H1 (cell line): ENCODE measurements at regions not wholly inside any gene's neighbourhood (a gene's known extent, or its start where the extent isn't known, plus 50 kb on each side); places are given as distances from the start of the nearest gene placed in this dataset.

ENCODE experiments used
- CTCF ChIA-PET: fragments of 300-600 bp; sonication (Branson Sonifier 250); formaldehyde crosslinking; loops from one replicate; lab custom pipeline; 2021; ENCODE audit not compliant: partially characterized antibody; lab: Charles Lee
- POLR2A ChIA-PET: fragments of 300-600 bp; sonication (Branson Sonifier 250); formaldehyde crosslinking; loops from one replicate; lab custom pipeline; 2021; ENCODE audit warnings: inconsistent platforms; ENCODE audit not compliant: partially characterized antibody; lab: Charles Lee
- DNase-seq, 2 experiments: peaks; one replicate each; pipeline versions ENCODE4 v3.0.0 to v3.0.0-alpha.2; 2010 to 2022; ENCODE audit warnings: low spot score in 2 of 2, low read depth in 1 of 2, mixed read lengths in 1 of 2
- FAIRE-seq: peaks from 2 replicates; lab custom pipeline; 2011; peaks lifted over from hg19 to GRCh38; lab: Jason Lieb, UNC
- H2AFZ ChIP-seq: 2 replicates; pipeline ENCODE4 v1.8.1; 2012; ENCODE audit warnings: low read length, inconsistent platforms
- H2AK5ac ChIP-seq: 2 replicates; pipeline ENCODE4 v1.6.1; 2013; ENCODE audit warnings: low read depth, low read length
- H2BK120ac ChIP-seq: replicated peaks from 2 replicates; pipeline ENCODE3; 2013; ENCODE audit warnings: low read depth, low read length, inconsistent platforms
- H2BK12ac ChIP-seq: 2 replicates; pipeline ENCODE4 v1.6.1; 2013; ENCODE audit warnings: low read depth, low read length
- H2BK15ac ChIP-seq: 2 replicates; pipeline ENCODE4 v1.6.1; 2013; ENCODE audit warnings: low read length
- H2BK20ac ChIP-seq: 2 replicates; pipeline ENCODE4 v1.6.1; 2013; ENCODE audit warnings: low read length
- H2BK5ac ChIP-seq: 2 replicates; pipeline ENCODE4 v1.6.1; 2013; ENCODE audit warnings: low read depth, low read length
- H3K14ac ChIP-seq: 2 replicates; pipeline ENCODE4 v1.6.1; 2013; ENCODE audit warnings: inconsistent platforms; ENCODE audit not compliant: insufficient read length
- H3K18ac ChIP-seq: 2 replicates; pipeline ENCODE4 v1.6.1; 2013; ENCODE audit warnings: low read length; ENCODE audit errors: extremely low read depth
- H3K23ac ChIP-seq: 2 replicates; pipeline ENCODE4 v1.6.1; 2013; ENCODE audit warnings: inconsistent platforms; ENCODE audit not compliant: insufficient read length
- H3K23me2 ChIP-seq: 2 replicates; pipeline ENCODE4 v1.6.1; 2013; ENCODE audit warnings: low read depth, low read length
- H3K27ac ChIP-seq: 2 replicates; pipeline ENCODE4 v1.6.1; 2011; ENCODE audit warnings: low read depth, low read length, inconsistent platforms
- H3K27me3 ChIP-seq, 4 experiments: replicated peaks in 1 of 4; 1 replicate in 1 of 4; 2 replicates in 3 of 4; pipeline versions ENCODE4 v1.6.1 to v1.8.1; 2011 to 2013; ENCODE audit warnings: low read length in 3 of 4, mild to moderate bottlenecking in 3 of 4, inconsistent platforms in 2 of 4, mixed read lengths in 2 of 4, moderate library complexity in 1 of 4; ENCODE audit not compliant: control insufficient read depth in 3 of 4, insufficient read depth in 3 of 4; ENCODE audit errors: extremely low read depth in 1 of 4
- H3K36me3 ChIP-seq, 4 experiments: 2 replicates each; pipeline versions ENCODE4 v1.6.1 to v1.8.1; 2011 to 2013; ENCODE audit warnings: mild to moderate bottlenecking in 4 of 4, low read length in 3 of 4, moderate library complexity in 2 of 4, control low read depth in 1 of 4, inconsistent platforms in 1 of 4; ENCODE audit not compliant: insufficient read depth in 4 of 4, control insufficient read depth in 2 of 4
- H3K4ac ChIP-seq: replicated peaks from 2 replicates; pipeline ENCODE3; 2013; ENCODE audit warnings: low read length, low read depth, mixed read lengths, inconsistent platforms; ENCODE audit not compliant: insufficient read length
- H3K4me1 ChIP-seq, 4 experiments: replicated peaks in 1 of 4; 1 replicate in 1 of 4; 2 replicates in 3 of 4; pipeline versions ENCODE4 v1.6.1 to v1.8.1; 2011 to 2013; ENCODE audit warnings: low read length in 3 of 4, inconsistent platforms in 2 of 4, mixed read lengths in 1 of 4; ENCODE audit not compliant: insufficient read depth in 4 of 4, control insufficient read depth in 3 of 4
- H3K4me2 ChIP-seq, 2 experiments: 2 replicates each; pipeline versions ENCODE4 v1.6.1 to v1.8.1; 2011 to 2013; ENCODE audit warnings: low read depth in 2 of 2, low read length in 2 of 2, control low read depth in 1 of 2, inconsistent platforms in 1 of 2, mild to moderate bottlenecking in 1 of 2; ENCODE audit not compliant: insufficient read depth in 1 of 2
- H3K4me3 ChIP-seq, 4 experiments: fragments of 200-600, 300-600 bp in 1 of 4; sonication (generic), shearing (Covaris generic), sonication (Bioruptor Twin) in 1 of 4; 2 replicates each; pipeline versions ENCODE4 v1.5.1 to v1.8.1; 2011 to 2016; ENCODE audit warnings: low read length in 4 of 4, low read depth in 3 of 4, control low read depth in 2 of 4, inconsistent platforms in 2 of 4, mild to moderate bottlenecking in 2 of 4, mixed read lengths in 1 of 4, moderate library complexity in 1 of 4; ENCODE audit not compliant: insufficient read depth in 2 of 4; ENCODE audit errors: extremely low read depth in 1 of 4
- H3K56ac ChIP-seq: replicated peaks from 2 replicates; pipeline ENCODE3; 2013; ENCODE audit warnings: low read depth, mild to moderate bottlenecking, mixed read lengths, low read length, inconsistent platforms; ENCODE audit not compliant: insufficient read length
- H3K79me1 ChIP-seq: 2 replicates; pipeline ENCODE4 v1.6.1; 2013; ENCODE audit warnings: low read depth, low read length, control low read depth
- H3K79me2 ChIP-seq, 2 experiments: 2 replicates each; pipeline versions ENCODE4 v1.6.1 to v1.8.1; 2012 to 2013; ENCODE audit warnings: low read length in 2 of 2, mild to moderate bottlenecking in 2 of 2, inconsistent platforms in 1 of 2; ENCODE audit not compliant: insufficient read depth in 2 of 2, control insufficient read depth in 1 of 2
- H3K9ac ChIP-seq, 4 experiments: replicated peaks in 1 of 4; 1 replicate in 1 of 4; 2 replicates in 3 of 4; pipeline versions ENCODE4 v1.6.1 to v1.8.1; 2011 to 2013; ENCODE audit warnings: low read depth in 3 of 4, low read length in 3 of 4, control low read depth in 2 of 4, mild to moderate bottlenecking in 2 of 4, moderate library complexity in 2 of 4, inconsistent platforms in 1 of 4; ENCODE audit errors: extremely low read depth in 1 of 4
- H3K9me3 ChIP-seq, 2 experiments: 2 replicates each; pipeline versions ENCODE4 v1.6.1 to v1.8.1; 2012 to 2013; ENCODE audit warnings: mild to moderate bottlenecking in 2 of 2, moderate library complexity in 2 of 2, control low read depth in 1 of 2, inconsistent platforms in 1 of 2, low read depth in 1 of 2, low read length in 1 of 2, mixed read lengths in 1 of 2; ENCODE audit not compliant: insufficient read depth in 2 of 2
- H4K20me1 ChIP-seq, 2 experiments: replicated peaks in 1 of 2; 2 replicates each; pipeline versions ENCODE3 to v1.8.1; 2011 to 2013; ENCODE audit warnings: inconsistent platforms in 2 of 2, low read length in 2 of 2, mild to moderate bottlenecking in 1 of 2; ENCODE audit not compliant: insufficient read depth in 2 of 2, control insufficient read depth in 1 of 2
- H4K5ac ChIP-seq: 2 replicates; pipeline ENCODE4 v1.6.1; 2013; ENCODE audit warnings: low read length, low read depth, mixed read lengths, inconsistent platforms; ENCODE audit not compliant: insufficient read length
- H4K8ac ChIP-seq: 2 replicates; pipeline ENCODE4 v1.8.0; 2013; ENCODE audit warnings: mild to moderate bottlenecking, moderate library complexity, low read length, inconsistent platforms; ENCODE audit not compliant: insufficient read depth; ENCODE audit errors: extremely low read depth
- H4K91ac ChIP-seq: replicated peaks from 2 replicates; pipeline ENCODE3; 2013; ENCODE audit warnings: low read length, mixed read lengths, inconsistent platforms; ENCODE audit not compliant: insufficient read length
- CBX5 ChIP-seq: fragments of 300-800, 300-1000 bp; sonication (generic); IDR thresholded peaks from 2 replicates; pipeline ENCODE4 v1.7.1; 2016; ENCODE audit warnings: antibody characterized with exemption, low read length, low read depth
- CTBP2 ChIP-seq: IDR thresholded peaks from 2 replicates; pipeline ENCODE4 v1.7.0; 2011; ENCODE audit warnings: borderline replicate concordance, mild to moderate bottlenecking, moderate library complexity, mixed read lengths, low read length; ENCODE audit not compliant: insufficient read depth, insufficient read length
- EP300 ChIP-seq, 2 experiments: IDR thresholded peaks; 1 replicate in 1 of 2; 2 replicates in 1 of 2; pipeline ENCODE4 v1.6.1; 2011 to 2012; ENCODE audit warnings: low read depth in 2 of 2, low read length in 2 of 2, mild to moderate bottlenecking in 2 of 2, borderline replicate concordance in 1 of 2, inconsistent platforms in 1 of 2, moderate library complexity in 1 of 2
- GTF2F1 ChIP-seq: IDR thresholded peaks from 2 replicates; pipeline ENCODE4 v1.6.1; 2012; ENCODE audit warnings: low read depth, low read length, improper control_type of control experiment, borderline replicate concordance
- JUN ChIP-seq: IDR thresholded peaks from 2 replicates; pipeline ENCODE4 v1.6.1; 2011; ENCODE audit warnings: low read depth, mild to moderate bottlenecking, improper control_type of control experiment, low read length
- KDM1A ChIP-seq: fragments of 200-600, 300-600 bp; sonication (generic); IDR thresholded peaks from 2 replicates; pipeline ENCODE4 v1.7.1; 2016; ENCODE audit warnings: mild to moderate bottlenecking, low read length, borderline replicate concordance
- PHF8 ChIP-seq: fragments of 200-600 bp; sonication (generic); conservative IDR thresholded peaks from 2 replicates; pipeline ENCODE4 v1.7.1; 2012; ENCODE audit warnings: low read depth, mild to moderate bottlenecking, inconsistent platforms, low read length, moderate library complexity
- RXRA ChIP-seq: IDR thresholded peaks from 2 replicates; pipeline ENCODE4 v1.6.1; 2011; ENCODE audit warnings: low read depth, mild to moderate bottlenecking, low read length, moderate library complexity; ENCODE audit not compliant: insufficient read depth
- SP1 ChIP-seq: IDR thresholded peaks from 2 replicates; pipeline ENCODE4 v1.6.1; 2011; ENCODE audit warnings: low read depth, low read length
- USF2 ChIP-seq: IDR thresholded peaks from 2 replicates; pipeline ENCODE4 v1.6.1; 2011; ENCODE audit warnings: low read length, improper control_type of control experiment
- WGBS, 2 experiments: shearing (Covaris generic) in 1 of 2; methylation state at CpG; one replicate each; pipeline versions ENCODE4 v1.1.6 to v1.1.7; 2013 to 2015; ENCODE audit warnings: low lambda C conversion rate in 2 of 2, mixed read lengths in 2 of 2, inconsistent platforms in 1 of 2, low coverage in 1 of 2, missing lambda C conversion rate in 1 of 2; ENCODE audit not compliant: insufficient replicate concordance in 2 of 2, insufficient coverage in 1 of 2, insufficient read length in 1 of 2; ENCODE audit errors: extremely low coverage in 1 of 2, missing lambda C conversion rate in 1 of 2; 5-methylcytosine and 5-hydroxymethylcytosine counted together

GRCh38 chr1:58231204-58231603, 315.3 kb downstream of the OMA1 start:
- Histone ChIP-seq H4K91ac (no peak overlapping the region), H2BK120ac (no peak overlapping the region), H3K18ac (no peak overlapping the region), H3K4ac (no peak overlapping the region), H3K4me1 (peaks cover 0 to 6% (median 4%) of the 10 kb centered on the region in 4 experiments; a peak in 5 of 7 replicates), H3K4me3 (no peak overlapping the region), H2AK5ac (no peak overlapping the region), H3K56ac (no peak overlapping the region), H4K5ac (no peak overlapping the region), H3K79me2 (peaks cover 0 to 2% of the 10 kb centered on the region in 2 experiments; a peak in 1 of 4 replicates)
- CTCF ChIA-PET = interaction anchor here (1.2 to 2.1 kb wide), 6 partner anchors 10 to 68 kb away, joined by 3 to 11 read pairs (median 4); no protein-coding TSS in a partner anchor
- POLR2A ChIA-PET = no interaction called here
- DNase-seq = no peak
- TF ChIP-seq CTBP2 (no peak), CBX5 (no peak), JUN (no peak), GTF2F1 (no peak), PHF8 (no peak), RXRA (no peak), USF2 (no peak), EP300 (IDR thresholded peaks at IDR 0.05; ENCODE audit: borderline replicate concordance in 1 of 2, low read depth in 2 of 2, low read length in 2 of 2) (no peak), SP1 (no peak), KDM1A (no peak)
- TF ChIP-seq, all 59 proteins: peak for 0
- Histone ChIP-seq H3K79me1 (peaks cover 3% of the 10 kb centered on the region; the same call in 1 of the 2 replicates), H4K8ac (no peak overlapping the region), H3K27me3 (no peaks in the 10 kb centered on the region), H3K23ac (no peak overlapping the region), H3K9me3 (no peaks in the 10 kb centered on the region), H3K4me2 (no peak overlapping the region), H2BK5ac (no peak overlapping the region), H3K9ac (no peak overlapping the region), H3K23me2 (no peaks in the 10 kb centered on the region), H3K36me3 (no peaks in the 10 kb centered on the region), H2AFZ (no peak overlapping the region), H3K14ac (no peak overlapping the region), H2BK15ac (no peak overlapping the region), H2BK20ac (no peak overlapping the region), H2BK12ac (no peak overlapping the region), H4K20me1 (no peaks in the 10 kb centered on the region), H3K27ac (no peak overlapping the region)
- 86% methylated on average over 1 of the region's 1 CpG; no CpG with 5 or more reads in 1 of the 2 experiments for WGBS, 2 experiments
- no peak for FAIRE-seq
